ENCODE measurements at regions not wholly inside any gene's neighbourhood (a gene's known extent, or its start where the extent isn't known, plus 50 kb on each side); places are given as distances from the start of the nearest gene placed in this dataset.

GRCh38 chr1:81109038-81109437, 691.7 kb upstream of the ADGRL2 start:
- Mint-ChIP-seq H3K36me3 (no peaks in the 10 kb centered on the region), H3K4me3 (no peak overlapping the region), H3K27ac (no peak overlapping the region), H3K9me3 (peaks cover 19% of the 10 kb centered on the region), H3K4me1 (no peaks in the 10 kb centered on the region)
- no peak for ATAC-seq
- DNase-seq (ENCODE audit: low spot score in 2 of 2), result no peak

GRCh38 chr1:81097860-81098259, 702.9 kb upstream of the ADGRL2 start:
- Mint-ChIP-seq H3K9me3 (peaks cover 24% of the 10 kb centered on the region), H3K4me3 (no peak overlapping the region)

GRCh38 chr1:81073580-81073979, 727.2 kb upstream of the ADGRL2 start:
- no peak overlapping the region for H3K27ac Mint-ChIP-seq
- H3K4me3 Mint-ChIP-seq, result no peak overlapping the region
- no peaks in the 10 kb centered on the region for H3K36me3 Mint-ChIP-seq
- DNase-seq (ENCODE audit: low spot score in 2 of 2), result no peak
- ATAC-seq, result no peak
- peaks cover 21% of the 10 kb centered on the region for H3K9me3 Mint-ChIP-seq
- no peaks in the 10 kb centered on the region for H3K4me1 Mint-ChIP-seq

More at GRCh38 chr1:81097860-81098259, 702.9 kb upstream of the ADGRL2 start:
- ATAC-seq (no peak), DNase-seq (ENCODE audit: low spot score in 2 of 2) (no peak)
- Mint-ChIP-seq H3K27ac (no peak overlapping the region), H3K36me3 (no peaks in the 10 kb centered on the region), H3K4me1 (no peaks in the 10 kb centered on the region)

- no peaks in the 10 kb centered on the region for H3K4me1 Mint-ChIP-seq
- H3K9me3 Mint-ChIP-seq, result peaks cover 24% of the 10 kb centered on the region
- no peak overlapping the region for H3K27ac Mint-ChIP-seq
- DNase-seq (ENCODE audit: low spot score in 2 of 2) (no peak), ATAC-seq (no peak)
- no peak overlapping the region for H3K4me3 Mint-ChIP-seq
- no peaks in the 10 kb centered on the region for H3K36me3 Mint-ChIP-seq
Observed at GRCh38 chr1:81071969-81072753, 728.6 kb upstream of the ADGRL2 start.

GRCh38 chr1:81071072-81071858, 729.5 kb upstream of the ADGRL2 start:
- Mint-ChIP-seq H3K9me3 (peaks cover 23% of the 10 kb centered on the region), H3K27ac (no peak overlapping the region), H3K36me3 (no peaks in the 10 kb centered on the region), H3K4me3 (no peak overlapping the region), H3K4me1 (no peaks in the 10 kb centered on the region)
- no peak for DNase-seq (ENCODE audit: low spot score in 2 of 2)
- ATAC-seq, result no peak

- Mint-ChIP-seq H3K27ac (no peak overlapping the region), H3K4me3 (no peak overlapping the region), H3K9me3 (peaks cover 16% of the 10 kb centered on the region), H3K4me1 (no peaks in the 10 kb centered on the region), H3K36me3 (no peaks in the 10 kb centered on the region)
- DNase-seq (ENCODE audit: low spot score in 2 of 2) (no peak), ATAC-seq (no peak)
Observed at GRCh38 chr1:81069856-81070255, 730.9 kb upstream of the ADGRL2 start.

GRCh38 chr1:81068726-81069125, 732.0 kb upstream of the ADGRL2 start:
- Mint-ChIP-seq H3K36me3 (no peaks in the 10 kb centered on the region), H3K27ac (no peak overlapping the region), H3K4me3 (no peak overlapping the region), H3K9me3 (peaks cover 18% of the 10 kb centered on the region), H3K4me1 (no peaks in the 10 kb centered on the region)
- ATAC-seq (no peak), DNase-seq (ENCODE audit: low spot score in 2 of 2) (no peak)

- Mint-ChIP-seq H3K4me1 (no peaks in the 10 kb centered on the region), H3K36me3 (no peaks in the 10 kb centered on the region), H3K9me3 (peaks cover 9% of the 10 kb centered on the region), H3K4me3 (no peak overlapping the region), H3K27ac (no peak overlapping the region)
- DNase-seq (ENCODE audit: low spot score in 2 of 2), result no peak
- ATAC-seq, result no peak
Observed at GRCh38 chr1:81053826-81054225, 746.9 kb upstream of the ADGRL2 start.

- H3K36me3 Mint-ChIP-seq, result no peaks in the 10 kb centered on the region
- no peak overlapping the region for H3K4me3 Mint-ChIP-seq
- H3K9me3 Mint-ChIP-seq, result peaks cover 9% of the 10 kb centered on the region
- DNase-seq (ENCODE audit: low spot score in 2 of 2) (no peak), ATAC-seq (no peak)
- no peaks in the 10 kb centered on the region for H3K4me1 Mint-ChIP-seq
- H3K27ac Mint-ChIP-seq, result no peak overlapping the region
Observed at GRCh38 chr1:81052162-81052561, 748.6 kb upstream of the ADGRL2 start.

- H3K36me3 Mint-ChIP-seq, result no peaks in the 10 kb centered on the region
- H3K4me3 Mint-ChIP-seq, result no peak overlapping the region
- DNase-seq (ENCODE audit: low spot score in 2 of 2) (no peak), ATAC-seq (no peak)
- no peaks in the 10 kb centered on the region for H3K4me1 Mint-ChIP-seq
- H3K27ac Mint-ChIP-seq, result no peak overlapping the region
- H3K9me3 Mint-ChIP-seq, result peaks cover 15% of the 10 kb centered on the region
Observed at GRCh38 chr1:81050390-81050789, 750.3 kb upstream of the ADGRL2 start.

GRCh38 chr1:81044708-81045107, 756.0 kb upstream of the ADGRL2 start:
- Mint-ChIP-seq H3K4me3 (no peak overlapping the region), H3K36me3 (no peaks in the 10 kb centered on the region), H3K4me1 (no peaks in the 10 kb centered on the region), H3K9me3 (peaks cover 16% of the 10 kb centered on the region), H3K27ac (no peak overlapping the region)
- DNase-seq (ENCODE audit: low spot score in 2 of 2), result no peak
- no peak for ATAC-seq

GRCh38 chr1:81042225-81042624, 758.5 kb upstream of the ADGRL2 start:
- no peaks in the 10 kb centered on the region for H3K4me1 Mint-ChIP-seq
- no peak for DNase-seq (ENCODE audit: low spot score in 2 of 2)
- H3K9me3 Mint-ChIP-seq, result peaks cover 16% of the 10 kb centered on the region
- no peak overlapping the region for H3K27ac Mint-ChIP-seq
- H3K4me3 Mint-ChIP-seq, result no peak overlapping the region
- H3K36me3 Mint-ChIP-seq, result no peaks in the 10 kb centered on the region
- no peak for ATAC-seq

- Mint-ChIP-seq H3K27ac (no peak overlapping the region), H3K9me3 (peaks cover 15% of the 10 kb centered on the region), H3K4me3 (no peak overlapping the region), H3K4me1 (no peaks in the 10 kb centered on the region), H3K36me3 (no peaks in the 10 kb centered on the region)
- ATAC-seq (no peak), DNase-seq (ENCODE audit: low spot score in 2 of 2) (no peak)
Observed at GRCh38 chr1:81034291-81034690, 766.4 kb upstream of the ADGRL2 start.

- ATAC-seq, result no peak
Observed at GRCh38 chr1:81032973-81033425, 767.7 kb upstream of the ADGRL2 start.

GRCh38 chr1:81032374-81032773, 768.4 kb upstream of the ADGRL2 start:
- peaks cover 11% of the 10 kb centered on the region for H3K9me3 Mint-ChIP-seq
- no peak overlapping the region for H3K27ac Mint-ChIP-seq
- no peak for ATAC-seq
- no peak for DNase-seq (ENCODE audit: low spot score in 2 of 2)
- no peaks in the 10 kb centered on the region for H3K4me1 Mint-ChIP-seq
- H3K36me3 Mint-ChIP-seq, result no peaks in the 10 kb centered on the region
- no peak overlapping the region for H3K4me3 Mint-ChIP-seq

More at GRCh38 chr1:81032973-81033425, 767.7 kb upstream of the ADGRL2 start:
- Mint-ChIP-seq H3K4me3 (no peak overlapping the region), H3K36me3 (no peaks in the 10 kb centered on the region), H3K4me1 (no peaks in the 10 kb centered on the region), H3K9me3 (peaks cover 15% of the 10 kb centered on the region), H3K27ac (no peak overlapping the region)
- no peak for DNase-seq (ENCODE audit: low spot score in 2 of 2)

- peaks cover 15% of the 10 kb centered on the region for H3K9me3 Mint-ChIP-seq
- no peak overlapping the region for H3K4me3 Mint-ChIP-seq
- DNase-seq (ENCODE audit: low spot score in 2 of 2) (no peak), ATAC-seq (no peak)
- no peaks in the 10 kb centered on the region for H3K4me1 Mint-ChIP-seq
- H3K27ac Mint-ChIP-seq, result no peak overlapping the region
- no peaks in the 10 kb centered on the region for H3K36me3 Mint-ChIP-seq
Observed at GRCh38 chr1:81030441-81030840, 770.3 kb upstream of the ADGRL2 start.

Measured in stimulated activated effector memory CD8-positive, alpha-beta T cell treated with anti-CD3 and anti-CD28 coated beads, Interleukin-12 subunit alpha, Interleukin-12 subunit beta, amount 100 ng/mL, for 72 hours (primary cell).